ENCODE measurements at regions not wholly inside any gene's neighbourhood (a gene's known extent, or its start where the extent isn't known, plus 50 kb on each side); places are given as distances from the start of the nearest gene placed in this dataset.

GRCh38 chr12:115626210-115626609 is 651.3 kb downstream of the MED13L start (continued):
- no peak for TF ChIP-seq REST (IDR thresholded peaks at IDR 0.05; ENCODE audit: low read depth)
- no peak for TF ChIP-seq SRF (IDR thresholded peaks at IDR 0.05; ENCODE audit: low read depth)
- TF ChIP-seq POLR2AphosphoS5 (IDR thresholded peaks at IDR 0.05; ENCODE audit: low read depth, low read length), result no peak
- no peak for TF ChIP-seq SP1 (IDR thresholded peaks at IDR 0.05; ENCODE audit: low read depth)
- TF ChIP-seq ATF3 (IDR thresholded peaks at IDR 0.05), result no peak
- TF ChIP-seq FOSL1 (IDR thresholded peaks at IDR 0.05; ENCODE audit: low read depth), result no peak
- no peak for TF ChIP-seq ZNF274 (IDR thresholded peaks at IDR 0.05; ENCODE audit: low read depth, low read length)

- H3K36me3 ChIP-seq (ENCODE audit: control insufficient read depth in 1 of 2, insufficient read depth in 2 of 2, low read length in 2 of 2), result no peaks in the 10 kb centered on the region
- ChIA-PET POLR2A (no interaction called here), CTCF (no interaction called here), RAD21 (ENCODE audit: low non-redundant PET in 1 of 2, low total read pairs in 2 of 2, uncharacterized antibody in 2 of 2, unreplicated experiment in 2 of 2) (no interaction called here)
- no TSS peak for BruUV-seq (replicated peaks)
- H3K79me2 ChIP-seq (ENCODE audit: insufficient read depth, low read length), result no peaks in the 10 kb centered on the region
- no peak overlapping the region for H3K9ac ChIP-seq (ENCODE audit: low read length)
- no peak for TF ChIP-seq EZH2 (IDR thresholded peaks at IDR 0.05)
- no peak for TF ChIP-seq EGR1 (IDR thresholded peaks at IDR 0.05; ENCODE audit: low read depth)
- TF ChIP-seq CTCF (IDR thresholded peaks at IDR 0.05 in 2 of 3, conservative IDR thresholded peaks at IDR 0.05 in 1 of 3; ENCODE audit: borderline replicate concordance in 1 of 3, insufficient read depth in 1 of 3, low read depth in 2 of 3, low read length in 2 of 3), result no peak
- H3K9me3 ChIP-seq (ENCODE audit: control insufficient read depth in 1 of 2, insufficient read depth in 1 of 2, low read depth in 1 of 2, low read length in 2 of 2), result no peaks in the 10 kb centered on the region
- DNase-seq (ENCODE audit: low read depth, low spot score), result no peak
- H3K4me3 ChIP-seq (replicated peaks in 1 of 2; ENCODE audit: low read depth in 1 of 2, low read length in 2 of 2), result no peak overlapping the region
- no peaks in the 10 kb centered on the region for H3K9me2 ChIP-seq (ENCODE audit: insufficient read depth)
- no peak for ATAC-seq
- no peak overlapping the region for H3K4me2 ChIP-seq (ENCODE audit: low read length)
- intact Hi-C loops (cut with micrococcal nuclease), result no loop called here
- no peaks in the 10 kb centered on the region for H4K20me1 ChIP-seq (ENCODE audit: insufficient read depth)
- H3K4me1 ChIP-seq (ENCODE audit: control insufficient read depth in 1 of 2, insufficient read depth in 2 of 2, low read length in 2 of 2), result no peaks in the 10 kb centered on the region
- H2AFZ ChIP-seq (ENCODE audit: low read depth, low read length, poor library complexity, severe bottlenecking), result no peak overlapping the region
- H3K27me3 ChIP-seq (ENCODE audit: insufficient read depth, low read length), result no peaks in the 10 kb centered on the region
- H3K27ac ChIP-seq (ENCODE audit: low read depth, low read length), result no peak overlapping the region
These were observed 653.6 kb downstream of the MED13L start for GRCh38 chr12:115623764-115624334.

Data from HCT116 (cell line).